A673 (cell line): ENCODE measurements at regions not wholly inside any gene's neighbourhood (a gene's known extent, or its start where the extent isn't known, plus 50 kb on each side); places are given as distances from the start of the nearest gene placed in this dataset.

Experiments used
- BruUV-seq: library from RNA; stranded (reverse); fragments of 400-500 nt; replicated peaks from 2 replicates; lab custom pipeline; 2021; lab: Mats Ljungman, UMichigan
- CTCF ChIA-PET: fragments of 300-600 bp; sonication (Branson Sonifier 250); formaldehyde crosslinking; loops from one replicate; lab custom pipeline; 2022; ENCODE audit warnings: antibody characterized with exemption; lab: Charles Lee
- POLR2A ChIA-PET: fragments of 300-600 bp; sonication (Branson Sonifier 250); formaldehyde crosslinking; loops from one replicate; lab custom pipeline; 2022; ENCODE audit warnings: antibody characterized with exemption; ENCODE audit not compliant: low non-redundant PET; lab: Charles Lee
- DNase-seq: peaks from one replicate; pipeline ENCODE4 v3.0.0-alpha.2; 2015; ENCODE audit warnings: low spot score
- H3K27ac ChIP-seq: fragments of 200-600 bp; sonication (generic); 2 replicates; pipeline ENCODE4 v1.5.1; 2016; ENCODE audit warnings: mixed run types, low read depth, mild to moderate bottlenecking, mixed read lengths, antibody characterized with exemption, low read length; ENCODE audit not compliant: poor library complexity, severe bottlenecking
- H3K27me3 ChIP-seq: fragments of 200-600 bp; sonication (generic); replicated peaks from 2 replicates; pipeline ENCODE4 v1.6.1; 2017; ENCODE audit warnings: mixed run types, low read depth, mild to moderate bottlenecking, mixed read lengths, antibody characterized with exemption, low read length; ENCODE audit not compliant: insufficient read depth, poor library complexity
- H3K36me3 ChIP-seq: fragments of 200-600 bp; sonication (generic); 2 replicates; pipeline ENCODE4 v1.6.1; 2016; ENCODE audit warnings: mixed run types, mild to moderate bottlenecking, mixed read lengths, antibody characterized with exemption, low read length; ENCODE audit not compliant: insufficient read depth, poor library complexity, severe bottlenecking
- H3K4me1 ChIP-seq: fragments of 200-600 bp; sonication (generic); 2 replicates; pipeline ENCODE4 v1.6.1; 2017; ENCODE audit warnings: mixed run types, mild to moderate bottlenecking, mixed read lengths, antibody characterized with exemption, low read length; ENCODE audit not compliant: insufficient read depth, poor library complexity, severe bottlenecking
- H3K4me3 ChIP-seq: fragments of 200-600 bp; sonication (generic); 2 replicates; pipeline ENCODE4 v1.5.1; 2016; ENCODE audit warnings: low read depth, mixed run types, mild to moderate bottlenecking, mixed read lengths, low read length; ENCODE audit not compliant: poor library complexity, severe bottlenecking
- H3K9me3 ChIP-seq: fragments of 200-600 bp; sonication (generic); 2 replicates; pipeline ENCODE4 v1.6.1; 2016; ENCODE audit warnings: mixed run types, low read depth, mild to moderate bottlenecking, mixed read lengths, antibody characterized with exemption, low read length; ENCODE audit not compliant: poor library complexity, severe bottlenecking
- EZH2 ChIP-seq: fragments of 200-600 bp; sonication (generic); IDR thresholded peaks from 2 replicates; pipeline ENCODE4 v1.6.1; 2017; ENCODE audit warnings: borderline replicate concordance, low read depth, mild to moderate bottlenecking, mixed read lengths, antibody characterized with exemption, low read length; ENCODE audit not compliant: poor library complexity, severe bottlenecking
- intact Hi-C: fragments of 100-400 bp; cut with micrococcal nuclease; formaldehyde crosslinking; loops from one replicate; pipeline ENCODE4 v1.10.0; 2022; ENCODE audit not compliant: unreplicated experiment
- TF ChIP-seq, protein P1 (sequence below): fragments of 300-800, 200-600 bp; sonication (generic); conservative IDR thresholded peaks from 2 replicates; pipeline ENCODE4 v1.5.1; 2017; ENCODE audit warnings: low read depth, mild to moderate bottlenecking, antibody characterized with exemption, low read length, moderate library complexity, mixed read lengths

DNA sequence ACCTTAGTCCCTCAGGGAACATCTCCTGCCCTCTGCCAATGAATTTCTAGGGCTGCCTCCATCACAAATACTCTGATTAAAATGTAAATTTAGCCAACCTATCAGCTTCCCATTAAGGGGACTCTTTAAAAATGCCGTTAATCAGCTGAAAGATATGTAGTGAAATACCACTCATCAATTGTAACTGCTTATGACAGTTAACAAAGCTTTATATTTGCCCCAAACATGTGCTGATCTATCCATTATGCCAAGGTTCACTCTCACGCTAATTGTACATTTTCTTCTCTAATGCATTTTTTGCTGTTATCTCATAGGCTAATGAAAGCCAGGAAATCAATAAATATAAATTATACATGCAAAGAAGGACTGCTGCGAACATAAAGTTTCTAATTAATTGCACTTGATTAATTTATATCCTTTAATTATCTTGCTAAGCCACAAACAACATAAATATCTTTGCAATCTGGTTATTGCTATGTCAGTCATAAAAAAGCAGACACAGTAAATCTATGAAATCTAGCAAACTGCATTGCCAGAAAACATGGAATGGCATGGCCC lies 601.4 kb upstream of the SALL1 start:
- peaks cover 8% of the 10 kb centered on the region for H3K4me1 ChIP-seq
- no peak overlapping the region for H3K4me3 ChIP-seq
- TF ChIP-seq, protein P1, sequence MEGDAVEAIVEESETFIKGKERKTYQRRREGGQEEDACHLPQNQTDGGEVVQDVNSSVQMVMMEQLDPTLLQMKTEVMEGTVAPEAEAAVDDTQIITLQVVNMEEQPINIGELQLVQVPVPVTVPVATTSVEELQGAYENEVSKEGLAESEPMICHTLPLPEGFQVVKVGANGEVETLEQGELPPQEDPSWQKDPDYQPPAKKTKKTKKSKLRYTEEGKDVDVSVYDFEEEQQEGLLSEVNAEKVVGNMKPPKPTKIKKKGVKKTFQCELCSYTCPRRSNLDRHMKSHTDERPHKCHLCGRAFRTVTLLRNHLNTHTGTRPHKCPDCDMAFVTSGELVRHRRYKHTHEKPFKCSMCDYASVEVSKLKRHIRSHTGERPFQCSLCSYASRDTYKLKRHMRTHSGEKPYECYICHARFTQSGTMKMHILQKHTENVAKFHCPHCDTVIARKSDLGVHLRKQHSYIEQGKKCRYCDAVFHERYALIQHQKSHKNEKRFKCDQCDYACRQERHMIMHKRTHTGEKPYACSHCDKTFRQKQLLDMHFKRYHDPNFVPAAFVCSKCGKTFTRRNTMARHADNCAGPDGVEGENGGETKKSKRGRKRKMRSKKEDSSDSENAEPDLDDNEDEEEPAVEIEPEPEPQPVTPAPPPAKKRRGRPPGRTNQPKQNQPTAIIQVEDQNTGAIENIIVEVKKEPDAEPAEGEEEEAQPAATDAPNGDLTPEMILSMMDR: no peak
- no peak for TF ChIP-seq EZH2
- intact Hi-C loops: no loop called here
- no peaks in the 10 kb centered on the region for H3K9me3 ChIP-seq
- no peak for DNase-seq
- H3K27me3 ChIP-seq: no peaks in the 10 kb centered on the region
- H3K27ac ChIP-seq: no peak overlapping the region
- no TSS peak for BruUV-seq
- H3K36me3 ChIP-seq: no peaks in the 10 kb centered on the region
- POLR2A ChIA-PET: no interaction called here
- CTCF ChIA-PET: no interaction called here

DNA sequence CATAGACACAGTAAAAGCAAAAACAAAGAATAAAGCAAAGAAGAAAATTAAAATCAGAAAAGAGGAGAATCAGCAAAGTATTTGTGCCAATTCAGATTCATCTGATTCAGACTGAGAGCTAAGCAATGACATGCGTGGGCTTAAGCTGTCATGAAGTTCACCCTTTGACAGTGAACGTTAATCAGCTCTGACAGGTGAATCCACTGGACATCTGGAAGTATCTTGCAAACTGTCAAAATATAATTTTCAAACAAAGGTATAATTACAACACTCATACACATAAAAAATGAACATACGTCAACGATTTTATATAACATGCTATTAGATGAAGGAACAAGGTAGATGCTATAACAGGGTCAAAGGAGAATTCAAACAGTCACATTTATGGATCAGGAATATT lies 596.3 kb upstream of the SALL1 start:
- no peak overlapping the region for H3K4me3 ChIP-seq
- no peaks in the 10 kb centered on the region for H3K27me3 ChIP-seq
- H3K36me3 ChIP-seq: no peaks in the 10 kb centered on the region
- peaks cover 4% of the 10 kb centered on the region for H3K9me3 ChIP-seq
- ChIA-PET CTCF (no interaction called here), POLR2A (no interaction called here)
- DNase-seq: no peak
- H3K27ac ChIP-seq: no peak overlapping the region
- TF ChIP-seq, protein P1: no peak
- no peak for TF ChIP-seq EZH2
- BruUV-seq: no TSS peak
- intact Hi-C loops: no loop called here
- no peaks in the 10 kb centered on the region for H3K4me1 ChIP-seq

DNA sequence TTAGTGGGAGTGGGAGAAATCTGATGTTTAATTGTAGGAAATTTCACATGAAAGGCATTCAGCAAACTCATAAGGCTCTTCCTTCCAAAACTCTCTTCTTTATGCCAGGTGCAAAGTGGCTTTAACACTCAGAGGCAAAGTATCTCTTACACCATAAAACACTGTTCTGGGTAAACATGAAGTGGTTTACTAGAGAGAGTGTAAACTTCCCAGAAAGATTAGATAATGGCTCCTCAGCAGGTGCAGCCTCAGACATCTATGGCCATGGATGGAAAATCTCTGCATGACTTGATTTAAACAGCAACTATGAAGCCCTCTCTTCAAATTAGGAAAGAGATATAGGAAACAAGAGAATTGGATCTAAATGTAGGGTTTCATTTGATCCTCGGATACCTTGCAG lies 583.1 kb upstream of the SALL1 start:
- intact Hi-C loops: no loop called here
- no TSS peak for BruUV-seq
- no peak for DNase-seq
- ChIA-PET POLR2A (no interaction called here), CTCF (no interaction called here)
- no peaks in the 10 kb centered on the region for H3K27me3 ChIP-seq
- no peak for TF ChIP-seq EZH2
- H3K36me3 ChIP-seq: no peaks in the 10 kb centered on the region
- H3K27ac ChIP-seq: no peak overlapping the region
- no peaks in the 10 kb centered on the region for H3K9me3 ChIP-seq
- H3K4me1 ChIP-seq: peaks cover 6% of the 10 kb centered on the region
- H3K4me3 ChIP-seq: no peak overlapping the region

DNA sequence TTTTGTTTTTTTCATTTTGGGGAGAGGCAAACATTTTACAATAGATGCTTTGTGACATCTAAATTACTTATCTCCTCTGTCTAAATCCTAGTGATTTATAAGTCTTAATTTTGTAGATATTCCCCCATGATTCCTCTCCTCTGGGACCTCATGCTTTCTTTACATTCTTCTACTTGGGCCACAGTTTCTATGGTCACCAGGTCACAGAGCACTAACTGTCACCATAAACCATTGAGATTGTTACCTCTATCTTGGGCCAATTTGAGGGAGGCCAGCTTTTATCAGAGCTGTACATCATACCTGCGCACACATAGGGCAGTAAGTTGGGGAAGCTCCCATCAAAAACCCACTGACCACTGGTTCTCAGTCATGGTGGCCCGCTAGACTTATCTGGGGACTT lies 582.1 kb upstream of the SALL1 start:
- Histone ChIP-seq H3K4me3 (no peak overlapping the region), H3K27me3 (no peaks in the 10 kb centered on the region), H3K4me1 (peaks cover 6% of the 10 kb centered on the region), H3K27ac (no peak overlapping the region), H3K36me3 (no peaks in the 10 kb centered on the region), H3K9me3 (no peaks in the 10 kb centered on the region)
- ChIA-PET POLR2A (no interaction called here), CTCF (no interaction called here)
- no peak for DNase-seq
- no peak for TF ChIP-seq EZH2
- no TSS peak for BruUV-seq
- intact Hi-C loops: no loop called here
